Liver (tissue), 8 donors: ENCODE measurements at regions not wholly inside any gene's neighbourhood (a gene's known extent, or its start where the extent isn't known, plus 50 kb on each side); places are given as distances from the start of the nearest gene placed in this dataset.

Experiments used
- DNase-seq: peaks from one replicate; pipeline ENCODE4 v3.0.0-alpha.2; 2017; ENCODE audit warnings: low spot score
- H3K27ac ChIP-seq, 2 donors: one replicate each; pipeline ENCODE4 v1.7.0; 2013; ENCODE audit warnings: inconsistent platforms in 2 of 2, low read length in 2 of 2, control low read depth in 1 of 2, low read depth in 1 of 2, mild to moderate bottlenecking in 1 of 2
- H3K27me3 ChIP-seq, 4 donors: one replicate each; pipeline versions ENCODE4 v1.6.1 to v1.7.0; 2013; ENCODE audit warnings: low read length in 3 of 4, inconsistent platforms in 1 of 4, mild to moderate bottlenecking in 1 of 4, moderate library complexity in 1 of 4; ENCODE audit not compliant: control insufficient read depth in 4 of 4, insufficient read depth in 4 of 4
- H3K36me3 ChIP-seq, 4 donors: one replicate each; pipeline versions ENCODE4 v1.6.1 to v1.7.0; 2013; ENCODE audit warnings: low read length in 3 of 4, mild to moderate bottlenecking in 3 of 4, low read depth in 1 of 4, moderate library complexity in 1 of 4; ENCODE audit not compliant: control insufficient read depth in 4 of 4, insufficient read depth in 3 of 4
- H3K4me1 ChIP-seq, 4 donors: one replicate each; pipeline versions ENCODE4 v1.6.1 to v1.7.0; 2013; ENCODE audit warnings: low read length in 3 of 4, mild to moderate bottlenecking in 3 of 4, moderate library complexity in 1 of 4; ENCODE audit not compliant: control insufficient read depth in 4 of 4, insufficient read depth in 4 of 4
- H3K4me3 ChIP-seq, 3 donors: one replicate each; pipeline versions ENCODE4 v1.6.1 to v1.7.0; 2013; ENCODE audit warnings: low read length in 3 of 3, control low read depth in 1 of 3, low read depth in 1 of 3, mild to moderate bottlenecking in 1 of 3
- H3K9ac ChIP-seq, 2 donors: one replicate each; pipeline ENCODE4 v1.7.0; 2013; ENCODE audit warnings: low read length in 2 of 2, mild to moderate bottlenecking in 2 of 2, moderate library complexity in 2 of 2, control low read depth in 1 of 2, low read depth in 1 of 2
- H3K9me3 ChIP-seq, 4 donors: one replicate each; pipeline versions ENCODE4 v1.6.1 to v1.7.0; 2013; ENCODE audit warnings: low read length in 3 of 4; ENCODE audit not compliant: control insufficient read depth in 4 of 4
- ATF3 ChIP-seq: IDR thresholded peaks from 2 replicates; pipeline ENCODE4 v1.6.1; 2016; ENCODE audit warnings: antibody characterized with exemption
- CTCF ChIP-seq: fragments of 150-350 bp; IDR thresholded peaks from 2 replicates; pipeline ENCODE4 v1.5.1; 2017; ENCODE audit warnings: improper control_type of control experiment, low read depth, low read length; ENCODE audit not compliant: missing input control
- FOXA1 ChIP-seq: IDR thresholded peaks from 2 replicates; pipeline ENCODE4 v1.6.1; 2016; ENCODE audit warnings: antibody characterized with exemption
- FOXA2 ChIP-seq: IDR thresholded peaks from 2 replicates; pipeline ENCODE4 v1.6.1; 2016; ENCODE audit warnings: antibody characterized with exemption
- GABPA ChIP-seq, 2 donors: IDR thresholded peaks in 1 of 2; conservative IDR thresholded peaks in 1 of 2; 2 replicates each; pipeline ENCODE4 v1.6.1; 2016; ENCODE audit warnings: antibody characterized with exemption in 2 of 2, mild to moderate bottlenecking in 1 of 2, moderate library complexity in 1 of 2
- HNF4A ChIP-seq, 2 donors: conservative IDR thresholded peaks; 2 replicates each; pipeline ENCODE4 v1.6.1; 2016; ENCODE audit warnings: antibody characterized with exemption in 2 of 2, mild to moderate bottlenecking in 2 of 2
- HNF4G ChIP-seq: IDR thresholded peaks from 2 replicates; pipeline ENCODE4 v1.6.1; 2016; ENCODE audit warnings: antibody characterized with exemption
- JUND ChIP-seq, 2 donors: IDR thresholded peaks; 2 replicates each; pipeline ENCODE4 v1.6.1; 2016; ENCODE audit warnings: antibody characterized with exemption in 2 of 2
- MAX ChIP-seq: IDR thresholded peaks from 2 replicates; pipeline ENCODE4 v1.6.1; 2016; ENCODE audit warnings: antibody characterized with exemption
- NR2F2 ChIP-seq: IDR thresholded peaks from 2 replicates; pipeline ENCODE4 v1.6.1; 2016; ENCODE audit warnings: antibody characterized with exemption
- RAD21 ChIP-seq, 2 donors: IDR thresholded peaks; 2 replicates each; pipeline ENCODE4 v1.6.1; 2016; ENCODE audit warnings: antibody characterized with exemption in 2 of 2, mild to moderate bottlenecking in 2 of 2
- REST ChIP-seq: IDR thresholded peaks from 2 replicates; pipeline ENCODE4 v1.6.1; 2016; ENCODE audit warnings: antibody characterized with exemption, mild to moderate bottlenecking
- RXRA ChIP-seq, 2 donors: IDR thresholded peaks; 2 replicates each; pipeline ENCODE4 v1.6.1; 2017 to 2018; ENCODE audit warnings: antibody characterized with exemption in 2 of 2, mild to moderate bottlenecking in 1 of 2
- SP1 ChIP-seq: IDR thresholded peaks from 2 replicates; pipeline ENCODE4 v1.6.1; 2018; ENCODE audit warnings: antibody characterized with exemption, mild to moderate bottlenecking
- TAF1 ChIP-seq: conservative IDR thresholded peaks from 2 replicates; pipeline ENCODE4 v1.6.1; 2016; ENCODE audit warnings: antibody characterized with exemption, mild to moderate bottlenecking
- YY1 ChIP-seq: IDR thresholded peaks from 2 replicates; pipeline ENCODE4 v1.6.1; 2016; ENCODE audit warnings: antibody characterized with exemption, mild to moderate bottlenecking
- WGBS: extraction: QIAGEN DNeasy Blood & Tissue Kit; methylation state at CpG from one replicate; pipeline ENCODE4 v1.1.7; 2013; 5-methylcytosine and 5-hydroxymethylcytosine counted together
- donor health status: healthy.
- donor health status: healthy.
- donor health status: healthy.
- donor health status: healthy.
- donor health status: healthy.

- Histone ChIP-seq H3K9ac (no peak overlapping the region), H3K9me3 (no peaks in the 10 kb centered on the region), H3K4me1 (no peaks in the 10 kb centered on the region), H3K27me3 (no peaks in the 10 kb centered on the region), H3K4me3 (no peak overlapping the region), H3K27ac (no peak overlapping the region), H3K36me3 (no peaks in the 10 kb centered on the region)
- no peak for TF ChIP-seq RAD21 (IDR thresholded peaks at IDR 0.05)
- TF ChIP-seq ATF3: no peak
- no peak for TF ChIP-seq HNF4A (conservative IDR thresholded peaks at IDR 0.05)
- TF ChIP-seq SP1: no peak
- no peak for TF ChIP-seq REST
- TF ChIP-seq MAX: no peak
- no peak for TF ChIP-seq GABPA (IDR thresholded peaks at IDR 0.05 in 1 of 2, conservative IDR thresholded peaks at IDR 0.05 in 1 of 2)
- no peak for TF ChIP-seq JUND (IDR thresholded peaks at IDR 0.05)
- TF ChIP-seq FOXA2: no peak
- TF ChIP-seq YY1: no peak
- no peak for TF ChIP-seq CTCF
- no peak for TF ChIP-seq HNF4G
- TF ChIP-seq RXRA (IDR thresholded peaks at IDR 0.05): no peak
- TF ChIP-seq NR2F2: no peak
- no peak for TF ChIP-seq TAF1
- TF ChIP-seq FOXA1: no peak
- no peak for DNase-seq
- WGBS: 91% methylated on average over 2 of the region's 2 CpGs
Observed at GRCh38 chr2:134103196-134103595, 150.7 kb upstream of the MGAT5 start.

- Histone ChIP-seq H3K36me3 (no peaks in the 10 kb centered on the region), H3K27ac (no peak overlapping the region), H3K9me3 (no peaks in the 10 kb centered on the region), H3K4me1 (no peaks in the 10 kb centered on the region), H3K9ac (no peak overlapping the region), H3K27me3 (no peaks in the 10 kb centered on the region), H3K4me3 (no peak overlapping the region)
- WGBS: 51% methylated on average over 1 of the region's 1 CpG
- DNase-seq: no peak
- no peak for TF ChIP-seq YY1
- TF ChIP-seq REST: no peak
- TF ChIP-seq FOXA1: no peak
- no peak for TF ChIP-seq GABPA (IDR thresholded peaks at IDR 0.05 in 1 of 2, conservative IDR thresholded peaks at IDR 0.05 in 1 of 2)
- no peak for TF ChIP-seq CTCF
Observed at GRCh38 chr2:134104754-134105153, 149.1 kb upstream of the MGAT5 start.
